ENCODE measurements at regions not wholly inside any gene's neighbourhood (a gene's known extent, or its start where the extent isn't known, plus 50 kb on each side); places are given as distances from the start of the nearest gene placed in this dataset.

GRCh38 chr6:103409475-103409874 is 1450.2 kb downstream of the HACE1 start:
- Mint-ChIP-seq H3K36me3 (no peaks in the 10 kb centered on the region), H3K4me3 (no peak overlapping the region), H3K27me3 (ENCODE audit: low read depth) (no peaks in the 10 kb centered on the region), H3K27ac (no peak overlapping the region), H3K9me3 (no peaks in the 10 kb centered on the region), H3K4me1 (peaks cover 4% of the 10 kb centered on the region; the same call in 1 of the 2 replicates)
- DNase-seq (ENCODE audit: low spot score) (no peak), ATAC-seq (no peak)
- TF ChIP-seq RELA (CRISPR knock-in tag; IDR thresholded peaks at IDR 0.05; ENCODE audit: borderline replicate concordance) (no peak), RORB (CRISPR knock-in tag; IDR thresholded peaks at IDR 0.05) (no peak), KAT7 (CRISPR knock-in tag; IDR thresholded peaks at IDR 0.05; ENCODE audit: borderline replicate concordance) (no peak), ZNF263 (CRISPR knock-in tag; IDR thresholded peaks at IDR 0.05; ENCODE audit: low read depth) (no peak), GRHL2 (CRISPR knock-in tag; IDR thresholded peaks at IDR 0.05; ENCODE audit: insufficient replicate concordance, severe bottlenecking) (no peak), ARID4B (CRISPR knock-in tag; IDR thresholded peaks at IDR 0.05; ENCODE audit: borderline replicate concordance) (no peak), CREB1 (CRISPR knock-in tag; IDR thresholded peaks at IDR 0.05) (no peak), SOX15 (CRISPR knock-in tag; IDR thresholded peaks at IDR 0.05) (no peak)
- TF ChIP-seq, protein P1, sequence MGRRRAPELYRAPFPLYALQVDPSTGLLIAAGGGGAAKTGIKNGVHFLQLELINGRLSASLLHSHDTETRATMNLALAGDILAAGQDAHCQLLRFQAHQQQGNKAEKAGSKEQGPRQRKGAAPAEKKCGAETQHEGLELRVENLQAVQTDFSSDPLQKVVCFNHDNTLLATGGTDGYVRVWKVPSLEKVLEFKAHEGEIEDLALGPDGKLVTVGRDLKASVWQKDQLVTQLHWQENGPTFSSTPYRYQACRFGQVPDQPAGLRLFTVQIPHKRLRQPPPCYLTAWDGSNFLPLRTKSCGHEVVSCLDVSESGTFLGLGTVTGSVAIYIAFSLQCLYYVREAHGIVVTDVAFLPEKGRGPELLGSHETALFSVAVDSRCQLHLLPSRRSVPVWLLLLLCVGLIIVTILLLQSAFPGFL (CRISPR knock-in tag; IDR thresholded peaks at IDR 0.05; ENCODE audit: borderline replicate concordance): no peak
- TF ChIP-seq, protein P2, sequence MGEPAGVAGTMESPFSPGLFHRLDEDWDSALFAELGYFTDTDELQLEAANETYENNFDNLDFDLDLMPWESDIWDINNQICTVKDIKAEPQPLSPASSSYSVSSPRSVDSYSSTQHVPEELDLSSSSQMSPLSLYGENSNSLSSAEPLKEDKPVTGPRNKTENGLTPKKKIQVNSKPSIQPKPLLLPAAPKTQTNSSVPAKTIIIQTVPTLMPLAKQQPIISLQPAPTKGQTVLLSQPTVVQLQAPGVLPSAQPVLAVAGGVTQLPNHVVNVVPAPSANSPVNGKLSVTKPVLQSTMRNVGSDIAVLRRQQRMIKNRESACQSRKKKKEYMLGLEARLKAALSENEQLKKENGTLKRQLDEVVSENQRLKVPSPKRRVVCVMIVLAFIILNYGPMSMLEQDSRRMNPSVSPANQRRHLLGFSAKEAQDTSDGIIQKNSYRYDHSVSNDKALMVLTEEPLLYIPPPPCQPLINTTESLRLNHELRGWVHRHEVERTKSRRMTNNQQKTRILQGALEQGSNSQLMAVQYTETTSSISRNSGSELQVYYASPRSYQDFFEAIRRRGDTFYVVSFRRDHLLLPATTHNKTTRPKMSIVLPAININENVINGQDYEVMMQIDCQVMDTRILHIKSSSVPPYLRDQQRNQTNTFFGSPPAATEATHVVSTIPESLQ (CRISPR knock-in tag; IDR thresholded peaks at IDR 0.05): no peak
- TF ChIP-seq, protein P3, sequence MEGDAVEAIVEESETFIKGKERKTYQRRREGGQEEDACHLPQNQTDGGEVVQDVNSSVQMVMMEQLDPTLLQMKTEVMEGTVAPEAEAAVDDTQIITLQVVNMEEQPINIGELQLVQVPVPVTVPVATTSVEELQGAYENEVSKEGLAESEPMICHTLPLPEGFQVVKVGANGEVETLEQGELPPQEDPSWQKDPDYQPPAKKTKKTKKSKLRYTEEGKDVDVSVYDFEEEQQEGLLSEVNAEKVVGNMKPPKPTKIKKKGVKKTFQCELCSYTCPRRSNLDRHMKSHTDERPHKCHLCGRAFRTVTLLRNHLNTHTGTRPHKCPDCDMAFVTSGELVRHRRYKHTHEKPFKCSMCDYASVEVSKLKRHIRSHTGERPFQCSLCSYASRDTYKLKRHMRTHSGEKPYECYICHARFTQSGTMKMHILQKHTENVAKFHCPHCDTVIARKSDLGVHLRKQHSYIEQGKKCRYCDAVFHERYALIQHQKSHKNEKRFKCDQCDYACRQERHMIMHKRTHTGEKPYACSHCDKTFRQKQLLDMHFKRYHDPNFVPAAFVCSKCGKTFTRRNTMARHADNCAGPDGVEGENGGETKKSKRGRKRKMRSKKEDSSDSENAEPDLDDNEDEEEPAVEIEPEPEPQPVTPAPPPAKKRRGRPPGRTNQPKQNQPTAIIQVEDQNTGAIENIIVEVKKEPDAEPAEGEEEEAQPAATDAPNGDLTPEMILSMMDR (IDR thresholded peaks at IDR 0.05): no peak
- ChIA-PET POLR2A (no interaction called here), CTCF (no interaction called here)

GRCh38 chr6:103405321-103405720 is 1454.4 kb downstream of the HACE1 start:
- Mint-ChIP-seq H3K27me3 (ENCODE audit: low read depth) (no peaks in the 10 kb centered on the region), H3K27ac (no peak overlapping the region), H3K9me3 (no peaks in the 10 kb centered on the region), H3K4me3 (peak overlapping the region; percentile 71), H3K4me1 (peaks cover 4% of the 10 kb centered on the region; the same call in 1 of the 2 replicates), H3K36me3 (no peaks in the 10 kb centered on the region)
- ATAC-seq: peak; percentile 93
- ChIA-PET POLR2A (no interaction called here), CTCF (interaction anchor here (0.8 kb wide), 1 partner anchor 555 kb away, joined by 3 read pairs; no protein-coding TSS in a partner anchor)
- DNase-seq (ENCODE audit: low spot score): peak; percentile 15
- TF ChIP-seq, protein P4, sequence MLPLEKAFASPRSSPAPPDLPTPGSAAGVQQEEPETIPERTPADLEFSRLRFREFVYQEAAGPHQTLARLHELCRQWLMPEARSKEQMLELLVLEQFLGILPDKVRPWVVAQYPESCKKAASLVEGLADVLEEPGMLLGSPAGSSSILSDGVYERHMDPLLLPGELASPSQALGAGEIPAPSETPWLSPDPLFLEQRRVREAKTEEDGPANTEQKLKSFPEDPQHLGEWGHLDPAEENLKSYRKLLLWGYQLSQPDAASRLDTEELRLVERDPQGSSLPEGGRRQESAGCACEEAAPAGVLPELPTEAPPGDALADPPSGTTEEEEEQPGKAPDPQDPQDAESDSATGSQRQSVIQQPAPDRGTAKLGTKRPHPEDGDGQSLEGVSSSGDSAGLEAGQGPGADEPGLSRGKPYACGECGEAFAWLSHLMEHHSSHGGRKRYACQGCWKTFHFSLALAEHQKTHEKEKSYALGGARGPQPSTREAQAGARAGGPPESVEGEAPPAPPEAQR (CRISPR knock-in tag; IDR thresholded peaks at IDR 0.05): no peak
- TF ChIP-seq ZNF263 (CRISPR knock-in tag; IDR thresholded peaks at IDR 0.05; ENCODE audit: low read depth): no peak
- TF ChIP-seq, protein P5, sequence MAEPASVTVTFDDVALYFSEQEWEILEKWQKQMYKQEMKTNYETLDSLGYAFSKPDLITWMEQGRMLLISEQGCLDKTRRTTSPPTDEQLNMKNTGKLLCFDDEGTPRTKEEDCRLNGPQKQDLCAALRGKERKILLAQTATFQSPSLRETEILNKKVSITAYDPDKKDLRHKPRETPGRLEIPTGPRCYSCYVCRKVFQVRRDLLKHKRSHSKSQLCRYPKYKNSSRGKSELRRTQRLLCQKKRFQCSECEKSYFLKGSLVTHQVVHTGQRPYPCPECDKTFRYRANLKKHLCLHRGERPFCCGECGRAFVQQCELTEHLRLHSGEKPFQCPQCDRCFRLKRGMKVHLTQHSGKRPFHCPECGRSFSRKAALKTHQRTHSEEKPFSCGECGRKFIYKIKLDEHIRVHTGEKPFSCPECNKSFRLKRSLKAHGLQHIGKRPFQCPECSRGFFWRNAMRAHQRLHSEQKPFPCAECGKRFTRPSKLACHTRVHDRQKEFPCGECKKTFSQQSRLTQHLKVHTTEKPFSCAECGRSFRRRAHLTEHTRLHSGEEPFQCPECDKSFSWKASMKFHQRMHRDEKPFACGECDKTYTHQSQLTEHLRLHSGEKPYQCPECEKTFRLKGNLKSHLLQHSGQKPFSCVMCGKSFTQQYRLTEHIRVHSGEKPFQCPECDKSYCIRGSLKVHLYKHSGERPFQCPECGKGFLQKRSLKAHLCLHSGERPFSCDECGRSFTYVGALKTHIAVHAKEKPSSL (CRISPR knock-in tag; conservative IDR thresholded peaks at IDR 0.05): no peak
- no peak for TF ChIP-seq JAZF1 (CRISPR knock-in tag; IDR thresholded peaks at IDR 0.05)
- no peak for TF ChIP-seq NFYB (CRISPR knock-in tag; conservative IDR thresholded peaks at IDR 0.05; ENCODE audit: low read depth)
- TF ChIP-seq SP1 (CRISPR knock-in tag; conservative IDR thresholded peaks at IDR 0.05): no peak
- TF ChIP-seq GTF2I (CRISPR knock-in tag; conservative IDR thresholded peaks at IDR 0.05): no peak
- no peak for TF ChIP-seq FOXP4 (CRISPR knock-in tag; IDR thresholded peaks at IDR 0.05)
- TF ChIP-seq IRF2 (CRISPR knock-in tag; IDR thresholded peaks at IDR 0.05; ENCODE audit: borderline replicate concordance, low read depth): no peak

Data from WTC11 (cell line).